ENCODE measurements at regions not wholly inside any gene's neighbourhood (a gene's known extent, or its start where the extent isn't known, plus 50 kb on each side); places are given as distances from the start of the nearest gene placed in this dataset.

DNA sequence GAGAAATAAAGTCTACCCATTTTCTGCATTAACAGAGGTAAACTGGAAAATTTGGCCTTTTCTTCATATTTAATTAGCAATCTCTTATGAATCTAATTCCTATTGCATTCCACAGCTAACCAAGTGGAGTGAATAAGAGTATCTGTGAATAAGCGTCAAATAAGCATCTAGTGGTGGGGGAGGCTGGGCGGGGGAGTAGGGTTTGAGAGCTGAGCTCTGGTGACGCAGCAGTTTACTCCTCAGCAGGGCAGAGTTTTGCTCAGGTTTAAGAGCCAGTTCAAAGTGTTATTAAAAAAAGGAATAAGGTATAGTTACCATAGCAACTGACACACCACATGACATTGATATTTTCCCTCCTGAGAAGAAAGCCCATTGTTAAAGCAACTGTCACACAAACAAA lies 1346.8 kb upstream of the CELF2 start:
- TF ChIP-seq CSDC2 (CRISPR knock-in tag; IDR thresholded peaks at IDR 0.05) (no peak), ZC3H10 (CRISPR knock-in tag; IDR thresholded peaks at IDR 0.05) (no peak), RARB (CRISPR knock-in tag; IDR thresholded peaks at IDR 0.05) (no peak)
